ENCODE measurements at regions not wholly inside any gene's neighbourhood (a gene's known extent, or its start where the extent isn't known, plus 50 kb on each side); places are given as distances from the start of the nearest gene placed in this dataset.

- TF ChIP-seq POLR2AphosphoS5 (IDR thresholded peaks at IDR 0.05; ENCODE audit: insufficient read depth, low read depth, low read length) (no peak), JUN (IDR thresholded peaks at IDR 0.05; ENCODE audit: borderline replicate concordance, insufficient read depth, insufficient read length, low read depth) (no peak), CTCF (IDR thresholded peaks at IDR 0.05; ENCODE audit: extremely low read depth in 1 of 2, insufficient read depth in 1 of 2, low read depth in 1 of 2, low read length in 2 of 2) (no peak), POLR2A (IDR thresholded peaks at IDR 0.05; ENCODE audit: low read depth, low read length) (no peak), MYC (IDR thresholded peaks at IDR 0.05; ENCODE audit: low read depth, low read length) (no peak), EZH2 (IDR thresholded peaks at IDR 0.05; ENCODE audit: borderline replicate concordance, low read depth, low read length, severe bottlenecking) (no peak), MAX (IDR thresholded peaks at IDR 0.05; ENCODE audit: insufficient read depth, insufficient read length) (no peak), GATA2 (IDR thresholded peaks at IDR 0.05; ENCODE audit: insufficient read depth, insufficient read length, low read depth, low read length) (no peak), FOS (IDR thresholded peaks at IDR 0.05; ENCODE audit: borderline replicate concordance, insufficient read depth, low read length) (no peak)
Observed at GRCh38 chr2:194135463-194135862, 1521.6 kb upstream of the SLC39A10 start.

Data from endothelial cell of umbilical vein (primary cell).